ENCODE measurements at regions not wholly inside any gene's neighbourhood (a gene's known extent, or its start where the extent isn't known, plus 50 kb on each side); places are given as distances from the start of the nearest gene placed in this dataset.

DNA sequence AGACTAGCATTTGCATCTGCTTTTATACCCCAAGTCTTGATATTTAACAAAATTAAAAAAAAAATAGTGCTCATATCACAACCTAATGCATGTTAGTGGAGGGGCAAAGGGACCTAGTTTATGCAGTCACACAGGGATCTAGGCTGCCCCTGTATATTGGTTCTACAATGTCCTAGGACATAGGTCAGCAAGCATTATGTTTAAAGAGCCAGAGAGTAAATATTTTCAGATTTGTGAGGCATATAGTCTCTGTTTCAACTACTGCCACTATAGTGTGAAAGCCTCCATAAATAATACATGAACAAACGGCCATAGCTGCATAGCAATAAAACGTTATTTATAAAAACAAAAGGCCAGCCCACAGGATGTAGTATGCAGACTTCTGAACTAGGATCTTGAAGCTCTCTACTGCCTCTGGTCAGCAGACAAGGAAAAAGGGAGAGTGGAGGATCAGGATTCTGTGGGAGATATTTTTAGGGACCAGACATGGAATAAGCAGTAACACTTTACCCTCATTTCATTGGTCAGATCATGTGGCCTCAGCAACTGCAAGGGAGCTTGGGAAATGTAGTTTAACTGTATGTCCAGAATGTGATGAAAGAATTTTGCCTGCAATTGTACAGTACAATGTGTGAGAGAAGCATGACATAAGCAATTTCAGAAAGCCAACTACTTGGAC lies 414.2 kb upstream of the SPTLC3 start:
- DNase-seq = peak; percentile 4
- Histone ChIP-seq H3K9ac (ENCODE audit: low read length) (no peak overlapping the region), H3K9me2 (replicated peaks; ENCODE audit: low read length) (no peaks in the 10 kb centered on the region), H3F3A (ENCODE audit: low read length, unreplicated experiment) (no peaks in the 10 kb centered on the region), H3K4me1 (ENCODE audit: insufficient read depth, low read length) (no peaks in the 10 kb centered on the region), H3K36me3 (ENCODE audit: low read depth, low read length) (no peaks in the 10 kb centered on the region), H3K79me2 (ENCODE audit: low read length) (no peaks in the 10 kb centered on the region), H3K4me2 (ENCODE audit: low read length) (no peak overlapping the region), H3K4me3 (ENCODE audit: low read length) (no peak overlapping the region), H3K27me3 (ENCODE audit: low read length) (peaks cover 51% of the 10 kb centered on the region), H4K20me1 (ENCODE audit: low read length) (no peaks in the 10 kb centered on the region), H3K9me3 (ENCODE audit: low read length) (no peaks in the 10 kb centered on the region), H3K27ac (ENCODE audit: low read length) (no peak overlapping the region), H2AFZ (ENCODE audit: low read length) (no peak overlapping the region)
- no TSS peak for BruUV-seq (replicated peaks)
- TF ChIP-seq CTCF (conservative IDR thresholded peaks at IDR 0.05; ENCODE audit: low read depth, low read length) = no peak
- no peak for TF ChIP-seq EZH2 (IDR thresholded peaks at IDR 0.05; ENCODE audit: low read length, unreplicated experiment)
- no peak for TF ChIP-seq EZH2phosphoT487 (IDR thresholded peaks at IDR 0.05; ENCODE audit: borderline replicate concordance, low read length)
- ATAC-seq = no peak
- ChIA-PET CTCF (no interaction called here), POLR2A (ENCODE audit: unreplicated experiment) (interaction anchor here (0.7 kb wide), 1 partner anchor 77 kb away, joined by 3 read pairs; no protein-coding TSS in a partner anchor)
- intact Hi-C loops (cut with micrococcal nuclease) = no loop called here

DNA sequence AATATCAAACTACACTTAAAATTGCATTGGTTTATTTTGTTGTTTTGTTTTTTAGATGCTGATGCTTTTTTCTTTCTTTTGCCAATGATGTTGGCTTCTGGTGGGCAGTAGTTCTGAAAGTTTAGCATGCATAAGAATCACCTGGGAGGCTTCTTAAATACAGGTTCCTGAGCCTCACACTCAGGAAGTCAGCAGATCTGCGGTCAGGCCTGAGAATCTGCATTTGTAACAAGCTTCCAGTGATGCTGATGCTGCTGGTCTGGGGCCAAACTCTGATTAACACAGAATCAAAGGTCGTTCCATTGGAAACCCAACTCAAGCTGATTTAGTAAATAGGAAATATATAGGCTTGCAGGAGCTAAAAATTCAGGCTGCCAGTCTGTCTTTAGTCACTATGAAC lies 412.9 kb upstream of the SPTLC3 start:
- H4K20me1 ChIP-seq (ENCODE audit: low read length) = no peaks in the 10 kb centered on the region
- no peak overlapping the region for H3K4me3 ChIP-seq (ENCODE audit: low read length)
- H3K36me3 ChIP-seq (ENCODE audit: low read depth, low read length) = no peaks in the 10 kb centered on the region
- H3F3A ChIP-seq (ENCODE audit: low read length, unreplicated experiment) = no peaks in the 10 kb centered on the region
- H3K27ac ChIP-seq (ENCODE audit: low read length) = no peak overlapping the region
- no peak overlapping the region for H3K4me2 ChIP-seq (ENCODE audit: low read length)
- DNase-seq = no peak
- H3K79me2 ChIP-seq (ENCODE audit: low read length) = no peaks in the 10 kb centered on the region
- no peak overlapping the region for H2AFZ ChIP-seq (ENCODE audit: low read length)
- intact Hi-C loops (cut with micrococcal nuclease) = no loop called here
- ATAC-seq = no peak
- no peak for TF ChIP-seq EZH2phosphoT487 (IDR thresholded peaks at IDR 0.05; ENCODE audit: borderline replicate concordance, low read length)
- no peak for TF ChIP-seq CTCF (conservative IDR thresholded peaks at IDR 0.05; ENCODE audit: low read depth, low read length)
- TF ChIP-seq EZH2 (IDR thresholded peaks at IDR 0.05; ENCODE audit: low read length, unreplicated experiment) = no peak
- peaks cover 48% of the 10 kb centered on the region for H3K27me3 ChIP-seq (ENCODE audit: low read length)
- ChIA-PET POLR2A (ENCODE audit: unreplicated experiment) (no interaction called here), CTCF (no interaction called here)
- BruUV-seq (replicated peaks) = no TSS peak
- no peak overlapping the region for H3K9ac ChIP-seq (ENCODE audit: low read length)
- no peaks in the 10 kb centered on the region for H3K9me2 ChIP-seq (replicated peaks; ENCODE audit: low read length)
- no peaks in the 10 kb centered on the region for H3K4me1 ChIP-seq (ENCODE audit: insufficient read depth, low read length)
- H3K9me3 ChIP-seq (ENCODE audit: low read length) = no peaks in the 10 kb centered on the region

DNA sequence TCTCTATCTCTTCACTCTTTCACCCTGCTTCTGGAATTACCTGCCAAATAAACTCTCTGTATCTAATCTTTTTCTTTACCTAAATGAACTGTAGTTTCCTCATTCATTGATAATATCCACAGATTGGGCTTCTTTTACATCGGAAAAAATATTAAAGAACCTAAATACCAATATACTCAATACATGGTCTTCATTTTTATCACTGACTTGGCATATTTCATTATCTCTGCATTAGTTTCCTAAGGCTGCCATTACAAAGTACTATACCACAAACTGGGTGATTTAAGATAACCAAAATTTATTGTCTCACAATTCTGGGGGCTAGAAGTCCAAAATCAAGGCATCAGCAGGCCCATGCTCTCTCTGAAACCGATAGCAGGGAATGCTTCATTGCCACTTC lies 411.9 kb upstream of the SPTLC3 start:
- POLR2A ChIA-PET (ENCODE audit: unreplicated experiment) = no interaction called here
- BruUV-seq (replicated peaks) = no TSS peak
- intact Hi-C loops (cut with micrococcal nuclease) = no loop called here

More for the DNA sequence above, 411.9 kb upstream of the SPTLC3 start:
- no peak overlapping the region for H3K4me3 ChIP-seq (ENCODE audit: low read length)
- no peaks in the 10 kb centered on the region for H3K9me2 ChIP-seq (replicated peaks; ENCODE audit: low read length)
- H2AFZ ChIP-seq (ENCODE audit: low read length) = no peak overlapping the region
- H3K4me2 ChIP-seq (ENCODE audit: low read length) = no peak overlapping the region
- H3K9me3 ChIP-seq (ENCODE audit: low read length) = no peaks in the 10 kb centered on the region
- H3K4me1 ChIP-seq (ENCODE audit: insufficient read depth, low read length) = no peaks in the 10 kb centered on the region
- no peak overlapping the region for H3K27ac ChIP-seq (ENCODE audit: low read length)
- DNase-seq (no peak), ATAC-seq (no peak)
- no peak overlapping the region for H3K9ac ChIP-seq (ENCODE audit: low read length)
- H3K79me2 ChIP-seq (ENCODE audit: low read length) = no peaks in the 10 kb centered on the region
- H3K36me3 ChIP-seq (ENCODE audit: low read depth, low read length) = no peaks in the 10 kb centered on the region
- no peak for TF ChIP-seq EZH2phosphoT487 (IDR thresholded peaks at IDR 0.05; ENCODE audit: borderline replicate concordance, low read length)
- TF ChIP-seq EZH2 (IDR thresholded peaks at IDR 0.05; ENCODE audit: low read length, unreplicated experiment) = no peak
- TF ChIP-seq CTCF (conservative IDR thresholded peaks at IDR 0.05; ENCODE audit: low read depth, low read length) = no peak
- no peaks in the 10 kb centered on the region for H4K20me1 ChIP-seq (ENCODE audit: low read length)
- H3F3A ChIP-seq (ENCODE audit: low read length, unreplicated experiment) = no peaks in the 10 kb centered on the region
- CTCF ChIA-PET = no interaction called here
- peaks cover 45% of the 10 kb centered on the region for H3K27me3 ChIP-seq (ENCODE audit: low read length)

Measured in PC-3 (cell line).